Gastrocnemius medialis (tissue), 4 donors: ENCODE measurements at regions not wholly inside any gene's neighbourhood (a gene's known extent, or its start where the extent isn't known, plus 50 kb on each side); places are given as distances from the start of the nearest gene placed in this dataset.

Source experiments
- ATAC-seq, 2 donors: fragments of 150-250 bp; one replicate each; pipeline ENCODE4 v1.9.1; 2016
- DNase-seq, 2 donors: peaks; one replicate each; pipeline ENCODE4 v3.0.0-alpha.2; 2019
- H3K27ac ChIP-seq, 4 donors: fragments of 200-600 bp; sonication (generic); 1 replicate in 1 of 4; 2 replicates in 3 of 4; pipeline ENCODE4 v1.5.1; 2016 to 2018; ENCODE audit warnings: mild to moderate bottlenecking in 2 of 4, moderate library complexity in 1 of 4
- H3K27me3 ChIP-seq, 3 donors: fragments of 200-600 bp; sonication (generic) in 2 of 3; 1 replicate in 1 of 3; 2 replicates in 2 of 3; pipeline versions ENCODE4 v1.5.1 to v1.6.0; 2016 to 2019; ENCODE audit warnings: mild to moderate bottlenecking in 1 of 3, moderate library complexity in 1 of 3
- H3K36me3 ChIP-seq, 2 donors: fragments of 200-600 bp; sonication (generic) in 1 of 2; one replicate each; pipeline ENCODE4 v1.5.1; 2017 to 2018
- H3K4me1 ChIP-seq, 2 donors: fragments of 200-600 bp; sonication (generic) in 1 of 2; one replicate each; pipeline ENCODE4 v1.5.1; 2016 to 2017; ENCODE audit warnings: mild to moderate bottlenecking in 2 of 2
- H3K4me3 ChIP-seq, 4 donors: fragments of 200-600 bp; sonication (generic) in 3 of 4; 1 replicate in 1 of 4; 2 replicates in 3 of 4; pipeline ENCODE4 v1.5.1; 2016 to 2019; ENCODE audit warnings: mild to moderate bottlenecking in 2 of 4
- H3K9me3 ChIP-seq, 3 donors: fragments of 200-600 bp; sonication (generic) in 2 of 3; 1 replicate in 1 of 3; 2 replicates in 2 of 3; pipeline ENCODE4 v1.5.1; 2016 to 2019
- CTCF ChIP-seq, 5 experiments: fragments of 450-650 bp in 3 of 5; fragments of 200-600 bp in 2 of 5; sonication (generic) in 2 of 5; IDR thresholded peaks in 4 of 5; conservative IDR thresholded peaks in 1 of 5; 1 replicate in 4 of 5; 2 replicates in 1 of 5; pipeline ENCODE4 v1.5.1; 2016 to 2019; ENCODE audit warnings: antibody characterized with exemption in 5 of 5, mild to moderate bottlenecking in 3 of 5, moderate library complexity in 3 of 5
- POLR2A ChIP-seq, 2 donors: fragments of 450-650 bp; IDR thresholded peaks; one replicate each; pipeline ENCODE4 v1.6.1; 2017; ENCODE audit warnings: antibody characterized with exemption in 2 of 2, mild to moderate bottlenecking in 2 of 2, moderate library complexity in 2 of 2
- in situ Hi-C, 4 donors: fragments of 200-750 bp; cut with MboI; loops; one replicate each; pipeline versions ENCODE4 v1.15.0 to v1.8.0; 2017; ENCODE audit warnings: low sequenced_read_pairs in 4 of 4
- intact Hi-C: fragments of 100-400 bp; cut with DNase I; formaldehyde crosslinking; loops from one replicate; pipeline ENCODE4 v1.15.1; 2023; ENCODE audit warnings: low total_unique reads

- in situ Hi-C loops: no loop called here
- no peak for TF ChIP-seq CTCF (IDR thresholded peaks at IDR 0.05 in 4 of 5, conservative IDR thresholded peaks at IDR 0.05 in 1 of 5)
- TF ChIP-seq POLR2A (IDR thresholded peaks at IDR 0.05): no peak
Measured at GRCh38 chr2:217402144-217402543, 542.3 kb upstream of the TNP1 start.

GRCh38 chr2:217399291-217399690 lies 539.4 kb upstream of the TNP1 start:
- DNase-seq: no peak
- no peak for ATAC-seq
- TF ChIP-seq CTCF (IDR thresholded peaks at IDR 0.05 in 4 of 5, conservative IDR thresholded peaks at IDR 0.05 in 1 of 5): no peak
- H3K27ac ChIP-seq: no peak overlapping the region
- no peaks in the 10 kb centered on the region for H3K9me3 ChIP-seq
- H3K27me3 ChIP-seq: no peaks in the 10 kb centered on the region
- intact Hi-C loops (no loop called here), in situ Hi-C loops (no loop called here)
- H3K4me1 ChIP-seq: peaks cover 18 to 20% of the 10 kb centered on the region in 2 donors
- no peaks in the 10 kb centered on the region for H3K36me3 ChIP-seq
- H3K4me3 ChIP-seq: no peak overlapping the region

More at GRCh38 chr2:217402144-217402543, 542.3 kb upstream of the TNP1 start:
- intact Hi-C loops: no loop called here
- no peak overlapping the region for H3K4me3 ChIP-seq
- H3K9me3 ChIP-seq: no peaks in the 10 kb centered on the region
- H3K36me3 ChIP-seq: no peaks in the 10 kb centered on the region
- H3K27me3 ChIP-seq: no peaks in the 10 kb centered on the region
- peaks cover 11 to 16% of the 10 kb centered on the region in 2 donors for H3K4me1 ChIP-seq
- DNase-seq: no peak
- no peak for ATAC-seq
- no peak overlapping the region for H3K27ac ChIP-seq

GRCh38 chr2:217398860-217399259 lies 539.0 kb upstream of the TNP1 start:
- ATAC-seq (no peak), DNase-seq (no peak)
- Histone ChIP-seq H3K4me3 (no peak overlapping the region), H3K36me3 (no peaks in the 10 kb centered on the region), H3K27ac (no peak overlapping the region), H3K4me1 (peaks cover 18 to 21% of the 10 kb centered on the region in 2 donors), H3K9me3 (no peaks in the 10 kb centered on the region), H3K27me3 (no peaks in the 10 kb centered on the region)
- intact Hi-C loops (no loop called here), in situ Hi-C loops (no loop called here)
- TF ChIP-seq CTCF (IDR thresholded peaks at IDR 0.05 in 4 of 5, conservative IDR thresholded peaks at IDR 0.05 in 1 of 5) (no peak), POLR2A (IDR thresholded peaks at IDR 0.05) (no peak)

GRCh38 chr2:217398101-217398500 lies 538.2 kb upstream of the TNP1 start:
- Histone ChIP-seq H3K27ac (no peak overlapping the region), H3K9me3 (no peaks in the 10 kb centered on the region), H3K36me3 (no peaks in the 10 kb centered on the region), H3K4me1 (peaks cover 13 to 22% of the 10 kb centered on the region in 2 donors), H3K4me3 (no peak overlapping the region), H3K27me3 (no peaks in the 10 kb centered on the region)
- DNase-seq: no peak
- TF ChIP-seq POLR2A (IDR thresholded peaks at IDR 0.05) (no peak), CTCF (IDR thresholded peaks at IDR 0.05 in 4 of 5, conservative IDR thresholded peaks at IDR 0.05 in 1 of 5) (no peak)
- no peak for ATAC-seq
- intact Hi-C loops: no loop called here
- in situ Hi-C loops: no loop called here

GRCh38 chr2:217396586-217396985 lies 536.7 kb upstream of the TNP1 start:
- no peak overlapping the region for H3K27ac ChIP-seq
- in situ Hi-C loops (no loop called here), intact Hi-C loops (no loop called here)
- DNase-seq (no peak), ATAC-seq (no peak)
- peaks cover 7 to 15% of the 10 kb centered on the region in 2 donors for H3K4me1 ChIP-seq
- no peak overlapping the region for H3K4me3 ChIP-seq
- H3K36me3 ChIP-seq: no peaks in the 10 kb centered on the region
- TF ChIP-seq CTCF (IDR thresholded peaks at IDR 0.05 in 4 of 5, conservative IDR thresholded peaks at IDR 0.05 in 1 of 5) (no peak), POLR2A (IDR thresholded peaks at IDR 0.05) (no peak)
- no peaks in the 10 kb centered on the region for H3K9me3 ChIP-seq
- no peaks in the 10 kb centered on the region for H3K27me3 ChIP-seq
